Suprapubic skin (tissue), 4 donors: ENCODE measurements at regions not wholly inside any gene's neighbourhood (a gene's known extent, or its start where the extent isn't known, plus 50 kb on each side); places are given as distances from the start of the nearest gene placed in this dataset.

Source experiments
- EP300 ChIP-seq: sonication (generic); formaldehyde crosslinking; IDR thresholded peaks from one replicate; pipeline ENCODE4 v1.6.1; 2017; ENCODE audit warnings: antibody characterized with exemption
- POLR2A ChIP-seq, 2 donors: fragments of 450-650 bp; IDR thresholded peaks; one replicate each; pipeline ENCODE4 v1.6.1; 2017; ENCODE audit warnings: antibody characterized with exemption in 2 of 2, mild to moderate bottlenecking in 2 of 2, moderate library complexity in 2 of 2
- POLR2AphosphoS5 ChIP-seq, 3 donors: sonication (generic); formaldehyde crosslinking; IDR thresholded peaks; one replicate each; pipeline ENCODE4 v1.6.1; 2017; ENCODE audit warnings: antibody characterized with exemption in 3 of 3
- TF ChIP-seq, protein P1 (sequence below), 2 donors: fragments of 200-600 bp in 1 of 2; fragments of 450-650 bp in 1 of 2; sonication (generic) in 1 of 2; IDR thresholded peaks; one replicate each; pipeline ENCODE4 v1.5.1; 2016 to 2019; ENCODE audit warnings: antibody characterized with exemption in 2 of 2, mild to moderate bottlenecking in 1 of 2, moderate library complexity in 1 of 2

DNA sequence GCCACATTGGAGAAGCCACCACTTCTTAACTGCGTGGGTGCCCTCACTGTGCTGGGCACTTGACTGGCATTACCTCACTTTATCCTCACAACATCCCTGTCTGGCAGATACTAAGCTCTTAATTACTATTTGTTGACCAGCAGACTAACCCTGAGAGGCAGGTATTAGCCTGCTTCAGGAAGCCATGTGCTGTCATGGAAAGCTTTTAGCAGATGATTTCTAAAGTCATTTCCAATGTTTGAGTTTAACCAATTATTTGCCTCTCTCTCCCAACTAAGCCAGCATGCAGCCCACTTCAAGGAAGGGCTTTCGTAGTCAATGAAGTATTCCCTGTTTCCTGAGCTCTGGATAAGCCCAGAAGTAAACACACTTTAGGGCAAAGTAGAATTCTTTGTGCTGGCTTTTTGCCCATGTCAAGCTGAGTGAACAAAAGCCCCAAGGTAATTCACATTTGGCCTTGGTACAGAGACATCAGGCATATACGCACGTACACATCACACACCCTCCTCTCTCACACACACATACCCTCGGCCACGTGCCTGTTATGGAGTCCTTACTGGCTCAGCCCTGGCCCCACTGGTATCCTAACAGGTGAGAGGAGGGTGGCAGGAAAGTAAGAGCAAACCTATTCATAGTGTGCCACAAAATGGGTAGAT lies 108.6 kb downstream of the C1D start:
- TF ChIP-seq, protein P1, sequence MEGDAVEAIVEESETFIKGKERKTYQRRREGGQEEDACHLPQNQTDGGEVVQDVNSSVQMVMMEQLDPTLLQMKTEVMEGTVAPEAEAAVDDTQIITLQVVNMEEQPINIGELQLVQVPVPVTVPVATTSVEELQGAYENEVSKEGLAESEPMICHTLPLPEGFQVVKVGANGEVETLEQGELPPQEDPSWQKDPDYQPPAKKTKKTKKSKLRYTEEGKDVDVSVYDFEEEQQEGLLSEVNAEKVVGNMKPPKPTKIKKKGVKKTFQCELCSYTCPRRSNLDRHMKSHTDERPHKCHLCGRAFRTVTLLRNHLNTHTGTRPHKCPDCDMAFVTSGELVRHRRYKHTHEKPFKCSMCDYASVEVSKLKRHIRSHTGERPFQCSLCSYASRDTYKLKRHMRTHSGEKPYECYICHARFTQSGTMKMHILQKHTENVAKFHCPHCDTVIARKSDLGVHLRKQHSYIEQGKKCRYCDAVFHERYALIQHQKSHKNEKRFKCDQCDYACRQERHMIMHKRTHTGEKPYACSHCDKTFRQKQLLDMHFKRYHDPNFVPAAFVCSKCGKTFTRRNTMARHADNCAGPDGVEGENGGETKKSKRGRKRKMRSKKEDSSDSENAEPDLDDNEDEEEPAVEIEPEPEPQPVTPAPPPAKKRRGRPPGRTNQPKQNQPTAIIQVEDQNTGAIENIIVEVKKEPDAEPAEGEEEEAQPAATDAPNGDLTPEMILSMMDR (IDR thresholded peaks at IDR 0.05) = no peak
- TF ChIP-seq POLR2A (IDR thresholded peaks at IDR 0.05) (no peak), EP300 (no peak), POLR2AphosphoS5 (IDR thresholded peaks at IDR 0.05) (no peak)
